ENCODE measurements at regions not wholly inside any gene's neighbourhood (a gene's known extent, or its start where the extent isn't known, plus 50 kb on each side); places are given as distances from the start of the nearest gene placed in this dataset.
"Not testable (repeated sequence)": the region's sequence is repeated elsewhere in the genome, so short reads cannot be mapped to it uniquely, and the experiment has no call there.

- TF ChIP-seq CTCF (conservative IDR thresholded peaks at IDR 0.05; ENCODE audit: low read length); EZH2phosphoT487 (IDR thresholded peaks at IDR 0.05; ENCODE audit: borderline replicate concordance, low read depth, low read length): not testable (repeated sequence)
Measured at GRCh38 chr12:114022081-114022480, 56.0 kb upstream of the RBM19 start.

All from OCI-LY7 (cell line).